HCT116 (cell line): ENCODE measurements at regions not wholly inside any gene's neighbourhood (a gene's known extent, or its start where the extent isn't known, plus 50 kb on each side); places are given as distances from the start of the nearest gene placed in this dataset.

Source experiments
- CEBPB ChIP-seq: IDR thresholded peaks from 2 replicates; pipeline ENCODE4 v1.6.1; 2012; ENCODE audit warnings: low read depth
- CTCF ChIP-seq, 3 experiments: fragments of 200-600 bp in 1 of 3; sonication (generic) in 1 of 3; IDR thresholded peaks in 2 of 3; conservative IDR thresholded peaks in 1 of 3; 2 replicates each; pipeline ENCODE4 v1.5.1; 2012 to 2017; ENCODE audit warnings: low read depth in 2 of 3, low read length in 2 of 3, antibody characterized with exemption in 1 of 3, borderline replicate concordance in 1 of 3, control low read depth in 1 of 3, mild to moderate bottlenecking in 1 of 3, mixed read lengths in 1 of 3, mixed run types in 1 of 3, moderate library complexity in 1 of 3; ENCODE audit not compliant: insufficient read depth in 1 of 3
- EZH2 ChIP-seq: fragments of 200-600 bp; sonication (generic); IDR thresholded peaks from 2 replicates; pipeline ENCODE4 v1.6.1; 2017; ENCODE audit warnings: antibody characterized with exemption, mixed run types
- JUND ChIP-seq: IDR thresholded peaks from 2 replicates; pipeline ENCODE4 v1.6.1; 2012
- MAX ChIP-seq: IDR thresholded peaks from 2 replicates; pipeline ENCODE4 v1.6.1; 2012
- POLR2A ChIP-seq: IDR thresholded peaks from 2 replicates; pipeline ENCODE4 v1.7.0; 2011; ENCODE audit warnings: borderline replicate concordance; ENCODE audit not compliant: insufficient read depth, insufficient read length; ENCODE audit errors: extremely low read depth
- POLR2AphosphoS5 ChIP-seq: IDR thresholded peaks from 2 replicates; pipeline ENCODE4 v1.6.1; 2011; ENCODE audit warnings: mild to moderate bottlenecking, low read depth, low read length, moderate library complexity
- SRF ChIP-seq: IDR thresholded peaks from 2 replicates; pipeline ENCODE4 v1.6.1; 2012; ENCODE audit warnings: low read depth
- TCF7L2 ChIP-seq: IDR thresholded peaks from 2 replicates; pipeline ENCODE4 v1.7.0; 2011; ENCODE audit warnings: borderline replicate concordance, inconsistent platforms; ENCODE audit not compliant: insufficient read depth, insufficient read length; ENCODE audit errors: extremely low read depth
- ZNF274 ChIP-seq: fragments of 200-500 bp; sonication (Bioruptor generic); IDR thresholded peaks from 2 replicates; pipeline ENCODE4 v1.6.1; 2014; ENCODE audit warnings: mild to moderate bottlenecking, low read depth, low read length, inconsistent platforms

DNA sequence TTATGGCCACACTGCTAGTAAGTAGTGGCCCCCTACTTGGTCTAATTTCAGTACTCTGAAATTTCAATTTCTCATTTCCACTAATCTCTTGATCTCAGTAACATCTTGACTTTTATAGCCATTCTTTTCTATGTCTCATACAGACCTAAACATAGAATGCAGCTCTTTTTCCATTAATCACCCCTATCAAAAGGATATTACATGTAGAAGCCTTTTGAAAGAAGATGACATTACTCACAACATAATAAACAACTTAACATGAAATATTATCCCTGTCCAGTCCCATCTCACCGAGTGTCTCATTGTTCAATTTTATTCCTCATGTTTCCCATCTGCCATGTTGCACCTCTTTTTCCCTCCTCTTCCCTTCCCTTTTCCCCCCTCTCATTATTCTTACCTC is 81.1 kb upstream of the KLHL13 start:
- TF ChIP-seq CTCF (IDR thresholded peaks at IDR 0.05 in 2 of 3, conservative IDR thresholded peaks at IDR 0.05 in 1 of 3; ENCODE audit: borderline replicate concordance in 1 of 3, insufficient read depth in 1 of 3, low read depth in 2 of 3, low read length in 2 of 3): no peak
- no peak for TF ChIP-seq EZH2
- TF ChIP-seq JUND: no peak
- TF ChIP-seq TCF7L2: no peak
- TF ChIP-seq SRF: no peak
- TF ChIP-seq POLR2A: no peak
- TF ChIP-seq CEBPB: no peak
- no peak for TF ChIP-seq POLR2AphosphoS5
- no peak for TF ChIP-seq ZNF274
- no peak for TF ChIP-seq MAX
